ENCODE measurements at regions not wholly inside any gene's neighbourhood (a gene's known extent, or its start where the extent isn't known, plus 50 kb on each side); places are given as distances from the start of the nearest gene placed in this dataset.

- FAIRE-seq (no peak), DNase-seq (ENCODE audit: low read depth) (no peak)
- H3K27me3 ChIP-seq (ENCODE audit: control insufficient read depth, insufficient read depth, low read length) = no peaks in the 10 kb centered on the region
- H3K4me3 ChIP-seq (ENCODE audit: low read depth, low read length) = no peak overlapping the region
- TF ChIP-seq, protein P1, sequence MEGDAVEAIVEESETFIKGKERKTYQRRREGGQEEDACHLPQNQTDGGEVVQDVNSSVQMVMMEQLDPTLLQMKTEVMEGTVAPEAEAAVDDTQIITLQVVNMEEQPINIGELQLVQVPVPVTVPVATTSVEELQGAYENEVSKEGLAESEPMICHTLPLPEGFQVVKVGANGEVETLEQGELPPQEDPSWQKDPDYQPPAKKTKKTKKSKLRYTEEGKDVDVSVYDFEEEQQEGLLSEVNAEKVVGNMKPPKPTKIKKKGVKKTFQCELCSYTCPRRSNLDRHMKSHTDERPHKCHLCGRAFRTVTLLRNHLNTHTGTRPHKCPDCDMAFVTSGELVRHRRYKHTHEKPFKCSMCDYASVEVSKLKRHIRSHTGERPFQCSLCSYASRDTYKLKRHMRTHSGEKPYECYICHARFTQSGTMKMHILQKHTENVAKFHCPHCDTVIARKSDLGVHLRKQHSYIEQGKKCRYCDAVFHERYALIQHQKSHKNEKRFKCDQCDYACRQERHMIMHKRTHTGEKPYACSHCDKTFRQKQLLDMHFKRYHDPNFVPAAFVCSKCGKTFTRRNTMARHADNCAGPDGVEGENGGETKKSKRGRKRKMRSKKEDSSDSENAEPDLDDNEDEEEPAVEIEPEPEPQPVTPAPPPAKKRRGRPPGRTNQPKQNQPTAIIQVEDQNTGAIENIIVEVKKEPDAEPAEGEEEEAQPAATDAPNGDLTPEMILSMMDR (IDR thresholded peaks at IDR 0.05; ENCODE audit: insufficient read depth, low read length, severe bottlenecking) = no peak
- H3K36me3 ChIP-seq (ENCODE audit: control insufficient read depth, insufficient read depth, low read length) = no peaks in the 10 kb centered on the region
Observed at GRCh38 chr13:65508745-65509144, 1721.4 kb downstream of the PCDH9 start.

DNA sequence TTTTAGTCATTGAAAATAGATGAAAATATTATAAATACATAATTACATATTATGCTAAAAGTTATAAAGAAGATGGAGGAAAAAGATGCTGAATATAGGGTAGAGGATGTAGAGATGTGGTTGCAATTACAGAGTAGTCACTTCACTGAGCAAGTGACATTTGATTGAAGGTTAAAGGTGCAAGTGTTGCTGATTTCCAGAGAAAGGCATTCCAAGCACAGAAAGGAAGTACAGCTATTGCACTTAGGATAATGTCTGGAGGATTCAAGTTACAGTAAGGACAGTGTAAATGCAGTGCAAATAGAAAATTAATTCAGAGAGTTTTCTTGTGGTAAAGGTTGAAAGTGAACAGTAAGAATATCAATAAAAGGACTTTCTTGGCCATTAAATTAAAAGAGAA lies 1721.8 kb downstream of the PCDH9 start:
- DNase-seq (ENCODE audit: low read depth) (no peak), FAIRE-seq (no peak)
- H3K27me3 ChIP-seq (ENCODE audit: control insufficient read depth, insufficient read depth, low read length) = no peaks in the 10 kb centered on the region
- no peak overlapping the region for H3K4me3 ChIP-seq (ENCODE audit: low read depth, low read length)
- H3K36me3 ChIP-seq (ENCODE audit: control insufficient read depth, insufficient read depth, low read length) = no peaks in the 10 kb centered on the region
- TF ChIP-seq, protein P1 (IDR thresholded peaks at IDR 0.05; ENCODE audit: insufficient read depth, low read length, severe bottlenecking) = no peak

DNA sequence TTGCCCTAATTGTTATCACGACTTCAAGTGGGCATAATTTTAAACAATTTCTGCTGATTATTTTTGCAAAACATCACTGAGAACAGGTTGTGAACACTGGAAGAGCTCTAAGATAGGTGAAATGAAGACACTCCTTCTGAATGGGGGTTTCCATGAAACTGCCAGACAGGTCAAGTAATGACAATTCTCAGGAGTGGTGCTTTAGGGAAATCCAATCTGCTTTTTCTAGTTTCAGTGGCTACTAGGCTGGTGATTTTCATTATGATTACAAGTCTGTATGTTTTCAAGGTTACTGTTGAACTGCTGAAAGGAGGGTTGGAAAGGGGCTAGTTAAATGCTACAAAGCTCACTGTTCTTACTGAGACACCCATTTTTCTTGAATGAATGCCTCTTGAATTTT lies 1724.2 kb downstream of the PCDH9 start:
- H3K27me3 ChIP-seq (ENCODE audit: control insufficient read depth, insufficient read depth, low read length) = no peaks in the 10 kb centered on the region
- TF ChIP-seq, protein P1 (IDR thresholded peaks at IDR 0.05; ENCODE audit: insufficient read depth, low read length, severe bottlenecking) = no peak
- DNase-seq (ENCODE audit: low read depth) (no peak), FAIRE-seq (no peak)
- H3K36me3 ChIP-seq (ENCODE audit: control insufficient read depth, insufficient read depth, low read length) = no peaks in the 10 kb centered on the region
- no peak overlapping the region for H3K4me3 ChIP-seq (ENCODE audit: low read depth, low read length)

GRCh38 chr13:65504213-65504612 lies 1725.9 kb downstream of the PCDH9 start:
- Histone ChIP-seq H3K4me3 (ENCODE audit: low read depth, low read length) (no peak overlapping the region), H3K36me3 (ENCODE audit: control insufficient read depth, insufficient read depth, low read length) (no peaks in the 10 kb centered on the region), H3K27me3 (ENCODE audit: control insufficient read depth, insufficient read depth, low read length) (no peaks in the 10 kb centered on the region)
- FAIRE-seq (no peak), DNase-seq (ENCODE audit: low read depth) (no peak)
- TF ChIP-seq, protein P1 (IDR thresholded peaks at IDR 0.05; ENCODE audit: insufficient read depth, low read length, severe bottlenecking) = no peak

DNA sequence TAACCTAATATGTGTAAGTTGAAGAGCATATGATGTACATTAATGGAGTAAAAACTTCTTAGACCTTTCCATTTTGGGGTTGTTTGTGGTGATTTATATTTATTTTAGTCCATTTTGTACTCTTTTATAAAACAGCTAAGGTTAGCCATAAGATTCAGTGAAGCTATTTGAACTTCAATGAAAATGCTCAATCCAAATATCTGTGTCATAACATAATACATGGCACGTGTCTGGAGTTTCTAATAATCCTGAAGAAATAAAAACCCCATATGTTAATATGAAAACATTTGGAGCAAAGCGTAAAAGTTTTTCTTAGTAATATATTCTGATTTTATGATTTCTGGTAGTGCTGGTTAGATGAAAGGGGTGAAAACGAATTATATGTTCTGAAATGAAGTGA lies 1729.7 kb downstream of the PCDH9 start:
- H3K27me3 ChIP-seq (ENCODE audit: control insufficient read depth, insufficient read depth, low read length) = no peaks in the 10 kb centered on the region
- no peak for FAIRE-seq
- no peaks in the 10 kb centered on the region for H3K36me3 ChIP-seq (ENCODE audit: control insufficient read depth, insufficient read depth, low read length)
- TF ChIP-seq, protein P1 (IDR thresholded peaks at IDR 0.05; ENCODE audit: insufficient read depth, low read length, severe bottlenecking) = no peak
- no peak for DNase-seq (ENCODE audit: low read depth)
- no peak overlapping the region for H3K4me3 ChIP-seq (ENCODE audit: low read depth, low read length)

DNA sequence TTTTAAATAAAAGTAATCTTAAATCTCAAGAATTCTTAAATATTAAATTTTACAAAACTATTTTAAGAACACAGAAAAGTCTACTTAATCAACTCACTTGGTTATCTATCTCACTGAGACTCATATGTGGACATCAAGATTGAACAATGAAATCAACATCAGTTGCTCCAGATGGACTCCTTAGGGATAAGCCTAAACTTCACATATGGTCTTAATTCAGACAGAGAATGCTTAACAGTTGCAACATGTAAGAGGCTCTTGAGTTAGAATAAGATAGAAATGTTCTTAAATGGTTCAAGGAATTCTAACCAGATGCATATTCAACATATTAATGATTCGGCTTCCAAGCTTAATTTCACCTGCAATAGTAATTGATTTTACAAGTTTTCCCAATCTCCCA lies 1730.9 kb downstream of the PCDH9 start:
- FAIRE-seq (no peak), DNase-seq (ENCODE audit: low read depth) (no peak)
- TF ChIP-seq, protein P1 (IDR thresholded peaks at IDR 0.05; ENCODE audit: insufficient read depth, low read length, severe bottlenecking) = no peak
- Histone ChIP-seq H3K4me3 (ENCODE audit: low read depth, low read length) (no peak overlapping the region), H3K27me3 (ENCODE audit: control insufficient read depth, insufficient read depth, low read length) (no peaks in the 10 kb centered on the region), H3K36me3 (ENCODE audit: control insufficient read depth, insufficient read depth, low read length) (no peaks in the 10 kb centered on the region)
